Hepatocyte (in vitro differentiated cells): ENCODE measurements at regions not wholly inside any gene's neighbourhood (a gene's known extent, or its start where the extent isn't known, plus 50 kb on each side); places are given as distances from the start of the nearest gene placed in this dataset.

Experiments used
- DNase-seq: peaks from one replicate; pipeline ENCODE4 v3.0.0-alpha.2; 2016; ENCODE audit warnings: low spot score
- H2AFZ ChIP-seq: fragments of 200-600 bp; sonication (generic); 2 replicates; pipeline ENCODE4 v1.6.0; 2016; ENCODE audit warnings: antibody characterized with exemption, mild to moderate bottlenecking
- H3K27ac ChIP-seq: fragments of 200-600 bp; sonication (generic); 2 replicates; pipeline ENCODE4 v1.5.1; 2016; ENCODE audit warnings: mild to moderate bottlenecking
- H3K27me3 ChIP-seq: fragments of 200-600 bp; sonication (generic); 2 replicates; pipeline ENCODE4 v1.6.1; 2016
- H3K36me3 ChIP-seq: fragments of 200-600 bp; sonication (generic); replicated peaks from 2 replicates; pipeline ENCODE4 v1.5.1; 2016; ENCODE audit warnings: low read depth; ENCODE audit not compliant: insufficient read depth
- H3K4me1 ChIP-seq: fragments of 200-600 bp; sonication (generic); 2 replicates; pipeline ENCODE4 v1.5.1; 2016; ENCODE audit warnings: mild to moderate bottlenecking, moderate library complexity; ENCODE audit not compliant: insufficient read depth
- H3K4me2 ChIP-seq: fragments of 200-600 bp; sonication (generic); 2 replicates; pipeline ENCODE4 v1.6.0; 2016
- H3K4me3 ChIP-seq: fragments of 200-600 bp; sonication (generic); 2 replicates; pipeline ENCODE4 v1.5.1; 2016; ENCODE audit warnings: mild to moderate bottlenecking
- H3K79me2 ChIP-seq: fragments of 200-600 bp; sonication (generic); 2 replicates; pipeline ENCODE4 v1.6.0; 2017; ENCODE audit warnings: mild to moderate bottlenecking
- H3K9me2 ChIP-seq: fragments of 200-600 bp; sonication (generic); replicated peaks from 2 replicates; pipeline ENCODE4 v1.6.0; 2017; ENCODE audit warnings: mild to moderate bottlenecking; ENCODE audit not compliant: insufficient read depth
- H3K9me3 ChIP-seq: fragments of 200-600 bp; sonication (generic); 2 replicates; pipeline ENCODE4 v1.5.1; 2016; ENCODE audit warnings: low read depth, mild to moderate bottlenecking
- H4K20me1 ChIP-seq: fragments of 200-600 bp; sonication (generic); 2 replicates; pipeline ENCODE4 v1.6.0; 2016; ENCODE audit warnings: mild to moderate bottlenecking; ENCODE audit not compliant: insufficient read depth, poor library complexity, severe bottlenecking
- CTCF ChIP-seq: fragments of 200-600 bp; sonication (generic); IDR thresholded peaks from 2 replicates; pipeline ENCODE4 v1.5.1; 2016; ENCODE audit warnings: antibody characterized with exemption, mild to moderate bottlenecking; ENCODE audit not compliant: poor library complexity
- EZH2 ChIP-seq: fragments of 200-600 bp; sonication (generic); IDR thresholded peaks from 2 replicates; pipeline ENCODE4 v1.6.1; 2016; ENCODE audit warnings: antibody characterized with exemption, mild to moderate bottlenecking, borderline replicate concordance
- EZH2phosphoT487 ChIP-seq: fragments of 200-600 bp; sonication (generic); IDR thresholded peaks from one replicate; pipeline ENCODE4 v1.6.1; 2018; ENCODE audit warnings: antibody characterized with exemption, mild to moderate bottlenecking, low read depth, moderate library complexity; ENCODE audit not compliant: unreplicated experiment, severe bottlenecking

- DNase-seq = no peak
- Histone ChIP-seq H4K20me1 (no peaks in the 10 kb centered on the region), H3K9me3 (no peaks in the 10 kb centered on the region), H3K27ac (no peak overlapping the region), H2AFZ (no peak overlapping the region), H3K9me2 (no peaks in the 10 kb centered on the region), H3K4me2 (no peak overlapping the region), H3K36me3 (no peaks in the 10 kb centered on the region), H3K27me3 (no peaks in the 10 kb centered on the region), H3K4me1 (peaks cover 14% of the 10 kb centered on the region), H3K4me3 (no peak overlapping the region), H3K79me2 (no peaks in the 10 kb centered on the region)
- TF ChIP-seq EZH2phosphoT487 (no peak), EZH2 (no peak), CTCF (no peak)
These were observed 50.0 kb upstream of the TANC1 start for GRCh38 chr2:158918452-158918851.
